TTC549 (cell line): ENCODE measurements at regions not wholly inside any gene's neighbourhood (a gene's known extent, or its start where the extent isn't known, plus 50 kb on each side); places are given as distances from the start of the nearest gene placed in this dataset.
"Not testable (repeated sequence)": the region's sequence is repeated elsewhere in the genome, so short reads cannot be mapped to it uniquely, and the experiment has no call there.

Experiments
- FAIRE-seq: peaks from 2 replicates; lab custom pipeline; 2012; peaks lifted over from hg19 to GRCh38; lab: Jason Lieb, UNC

DNA sequence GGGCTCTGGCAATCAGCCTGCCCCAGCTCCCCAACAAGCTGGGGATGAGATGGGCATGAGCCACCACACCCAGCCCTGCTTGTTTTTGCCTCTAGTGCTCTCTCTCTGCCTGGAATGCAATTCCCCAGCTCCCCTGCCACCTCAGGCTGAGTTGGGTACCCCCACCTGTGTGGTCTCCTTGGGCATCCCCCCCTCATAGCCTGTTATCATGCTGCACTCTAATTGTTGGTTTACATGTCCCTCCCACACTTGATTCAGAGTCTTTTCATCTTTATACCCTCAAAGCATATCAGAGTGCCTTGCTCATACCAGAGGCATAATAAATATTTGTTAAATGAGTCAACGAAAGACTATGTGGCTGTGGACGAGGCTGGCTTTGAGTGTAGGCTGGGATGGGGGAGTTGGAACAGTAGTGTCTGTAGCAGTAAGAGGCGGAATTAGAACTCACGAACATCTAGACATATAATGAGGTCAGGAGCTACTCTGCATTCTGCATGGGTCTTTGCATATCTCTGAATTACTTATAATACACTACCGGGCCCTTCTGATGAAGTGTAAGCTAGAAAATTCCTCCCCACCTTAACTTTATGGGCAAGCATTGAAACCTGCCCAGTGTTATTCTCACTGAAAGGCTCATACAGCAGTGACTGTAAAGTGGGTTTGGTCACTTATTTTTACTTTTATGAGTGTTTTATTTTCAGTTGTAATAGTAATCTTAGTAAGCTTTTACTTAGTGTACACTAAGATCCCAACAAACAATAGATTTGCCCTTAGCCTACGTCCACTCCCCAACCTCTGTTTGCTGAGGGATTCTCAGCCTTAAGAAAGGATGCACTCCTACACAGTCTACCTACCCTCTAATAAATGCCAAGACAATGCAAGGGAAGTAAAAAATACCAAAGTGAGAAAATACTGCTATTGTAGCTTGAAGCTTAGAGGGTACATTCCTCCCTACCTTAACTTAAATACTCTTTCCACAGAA lies 58.7 kb downstream of the EDN1 start:
- FAIRE-seq, result peak; percentile 65

DNA sequence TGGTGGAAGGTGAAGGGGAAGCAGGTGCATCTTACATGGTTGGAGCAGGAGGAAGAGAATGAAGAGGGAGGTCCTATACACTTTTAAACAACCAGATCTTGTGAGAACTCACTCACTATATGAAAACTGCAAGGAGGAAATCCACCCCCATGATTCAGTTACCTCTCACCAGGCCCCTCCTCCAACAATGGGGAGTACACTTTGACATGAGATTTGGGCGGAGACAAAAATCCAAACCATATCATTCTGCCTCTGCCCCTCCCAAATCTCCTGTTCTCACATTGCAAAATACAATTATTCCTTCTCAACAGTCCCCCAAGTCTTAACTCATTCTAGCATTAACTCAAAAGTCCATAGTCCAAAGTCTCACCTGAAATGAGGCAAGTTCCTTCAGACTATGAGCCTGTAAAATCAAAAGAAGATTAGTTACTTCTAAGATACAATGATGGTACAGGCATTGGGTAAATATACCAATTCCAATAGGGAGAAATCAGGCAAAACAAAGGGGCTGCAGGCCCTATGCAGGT lies 60.5 kb downstream of the EDN1 start:
- no peak for FAIRE-seq

DNA sequence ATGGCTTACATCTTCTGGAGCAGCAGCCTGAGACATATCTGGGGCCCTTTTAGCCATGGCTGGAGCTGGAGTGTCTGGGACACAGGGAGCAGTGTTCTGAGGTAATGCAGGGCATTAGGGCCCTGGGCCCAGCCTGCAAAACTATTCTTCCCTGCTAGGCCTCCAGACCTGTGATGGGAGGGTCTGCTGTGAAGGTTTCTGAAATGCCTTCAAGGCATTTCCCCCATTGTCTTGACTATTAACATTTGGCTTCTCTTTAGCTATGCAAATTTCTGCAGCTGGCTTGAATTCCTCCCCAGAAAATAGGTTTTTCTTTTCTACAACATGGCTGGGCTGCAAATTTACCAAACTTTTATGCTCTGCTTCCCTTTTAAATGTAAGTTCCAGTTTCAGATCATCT lies 61.5 kb downstream of the EDN1 start:
- FAIRE-seq, result no peak

DNA sequence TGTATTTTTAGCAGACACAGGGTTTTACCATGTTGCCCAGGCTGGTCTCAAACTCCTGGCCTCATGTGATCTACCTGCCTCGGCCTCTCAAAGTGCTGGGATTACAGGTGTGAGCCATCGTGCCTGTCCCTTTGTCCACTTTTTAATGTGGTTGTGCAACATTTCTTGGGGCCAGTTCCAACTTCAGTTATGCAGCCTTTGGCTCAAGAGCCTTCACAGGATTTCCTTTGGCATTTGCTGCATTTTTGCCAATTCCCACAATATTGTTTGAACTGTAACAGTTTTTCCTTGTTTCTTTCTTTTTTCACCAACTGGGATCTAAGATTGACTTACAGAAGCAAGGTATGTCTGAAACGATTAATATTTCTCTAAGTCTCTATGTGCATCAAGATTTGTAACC lies 63.6 kb downstream of the EDN1 start:
- no peak for FAIRE-seq

DNA sequence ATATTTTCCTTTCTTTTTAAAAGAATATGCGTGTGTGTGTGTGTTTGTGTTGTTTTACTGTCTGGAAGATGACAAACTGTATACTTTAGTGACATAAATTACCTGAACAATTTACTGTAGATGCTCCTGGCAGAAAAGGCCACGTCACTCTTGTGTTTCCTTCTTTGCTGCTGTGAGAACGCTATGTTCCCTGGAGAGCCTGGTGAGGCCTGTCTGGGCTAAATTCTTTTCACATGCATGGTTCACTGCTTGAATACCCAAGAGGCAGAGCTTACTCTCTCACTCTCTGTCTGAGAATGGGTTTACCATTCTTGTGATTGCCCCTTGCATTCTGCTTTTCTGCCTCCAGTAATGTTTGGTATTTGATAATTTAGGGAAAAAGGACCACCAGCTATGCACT lies 64.3 kb downstream of the EDN1 start:
- FAIRE-seq, result no peak

DNA sequence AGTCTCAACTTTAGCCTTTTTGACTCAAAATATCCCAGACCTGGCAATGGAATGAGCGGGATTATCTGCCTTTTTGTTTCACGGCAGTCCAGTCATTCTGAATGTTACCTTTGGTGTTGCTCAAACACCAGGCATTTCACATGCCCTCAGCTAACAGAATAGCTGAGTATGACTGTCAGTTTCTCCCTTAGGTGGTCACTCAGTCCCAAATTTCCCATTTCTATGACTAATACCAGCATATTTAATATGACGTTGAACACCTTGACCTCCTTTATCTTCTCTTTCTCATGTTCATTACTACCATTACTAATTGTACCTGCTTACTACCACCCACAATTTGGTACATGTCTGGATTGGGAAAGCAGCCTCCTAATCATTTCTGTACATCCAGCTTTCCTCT lies 65.2 kb downstream of the EDN1 start:
- no peak for FAIRE-seq

DNA sequence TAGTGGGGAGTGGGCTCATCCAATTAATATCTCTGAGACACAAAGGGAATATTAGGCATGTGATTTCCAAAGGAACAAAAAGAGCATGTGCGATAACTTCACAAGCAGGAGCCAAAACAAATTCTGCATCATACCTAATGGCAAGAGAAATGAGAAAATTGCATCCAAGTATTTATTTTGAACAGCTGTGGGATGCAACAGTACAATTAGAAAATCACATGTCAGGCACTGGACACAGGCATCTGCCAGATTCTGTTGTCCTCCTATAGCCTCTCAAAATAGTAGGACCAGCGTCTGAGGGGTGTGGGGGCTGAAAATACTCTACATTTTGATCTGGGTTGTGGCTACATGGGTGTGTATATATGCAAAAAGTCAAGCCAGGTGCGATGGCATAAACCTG lies 66.3 kb downstream of the EDN1 start:
- FAIRE-seq, result no peak

DNA sequence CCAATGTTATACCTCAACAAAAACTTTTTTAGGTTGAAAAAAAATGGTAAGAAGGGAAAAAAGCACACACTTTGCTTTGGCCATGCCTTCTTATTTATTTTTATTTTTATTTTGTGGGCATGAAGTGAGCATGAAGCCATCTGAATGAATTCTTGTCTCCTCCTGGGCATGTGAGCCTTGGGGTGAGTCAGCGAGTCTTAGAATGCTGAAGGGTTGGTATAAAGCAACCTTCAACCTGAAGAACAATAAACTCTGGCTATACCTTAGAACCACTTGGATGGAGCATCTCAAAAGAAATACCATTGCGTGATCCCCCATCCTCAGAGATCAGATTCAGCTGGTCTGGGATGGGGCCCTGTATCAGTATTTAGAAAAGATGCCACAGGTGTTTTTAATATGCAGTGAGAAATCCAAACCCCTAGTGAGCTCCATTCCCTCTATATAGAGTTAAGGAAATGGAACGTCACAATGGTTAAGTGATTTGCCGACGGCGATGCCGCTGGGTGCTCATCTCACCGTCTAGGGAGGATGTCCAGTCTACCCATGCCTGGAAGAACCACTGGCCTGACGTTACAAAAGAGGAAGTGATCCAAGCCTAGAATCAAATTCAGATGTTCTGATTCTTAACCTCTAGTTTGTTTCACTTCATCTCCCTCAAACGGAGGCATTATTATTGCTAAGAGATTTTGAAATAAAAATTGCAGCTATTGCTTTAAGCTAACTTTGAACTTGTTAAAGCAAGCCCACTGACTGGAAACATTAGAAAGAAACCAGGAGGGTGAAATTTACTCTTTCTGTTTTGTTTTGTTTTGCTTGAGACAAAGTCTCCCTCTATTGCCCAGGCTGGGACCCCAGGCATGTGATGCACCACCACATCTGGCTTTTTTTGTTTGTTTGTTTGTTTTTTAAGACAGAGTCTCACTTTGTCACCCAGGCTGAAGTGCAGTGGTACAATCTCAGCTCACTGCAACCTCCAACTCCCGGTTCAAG lies 67.1 kb downstream of the EDN1 start:
- no peak for FAIRE-seq

DNA sequence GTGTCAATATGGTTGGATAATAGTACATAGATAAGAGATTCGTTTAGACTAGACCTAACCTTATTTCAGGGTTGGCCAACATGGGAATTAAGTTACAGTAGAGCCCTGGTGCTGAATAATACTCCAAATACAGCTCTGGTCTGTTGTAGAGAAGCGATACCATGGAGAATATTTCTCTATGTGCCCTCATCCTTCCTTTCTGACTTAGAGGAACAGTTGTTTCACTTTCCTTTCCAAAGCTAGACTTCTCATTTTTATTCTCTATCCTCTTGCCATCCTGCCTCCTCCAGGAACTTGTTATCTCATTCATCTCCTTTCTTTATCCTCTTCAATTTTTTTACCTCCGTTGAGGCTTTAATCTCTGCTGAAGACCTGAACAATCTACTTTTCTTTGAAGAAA lies 68.9 kb downstream of the EDN1 start:
- no peak for FAIRE-seq

DNA sequence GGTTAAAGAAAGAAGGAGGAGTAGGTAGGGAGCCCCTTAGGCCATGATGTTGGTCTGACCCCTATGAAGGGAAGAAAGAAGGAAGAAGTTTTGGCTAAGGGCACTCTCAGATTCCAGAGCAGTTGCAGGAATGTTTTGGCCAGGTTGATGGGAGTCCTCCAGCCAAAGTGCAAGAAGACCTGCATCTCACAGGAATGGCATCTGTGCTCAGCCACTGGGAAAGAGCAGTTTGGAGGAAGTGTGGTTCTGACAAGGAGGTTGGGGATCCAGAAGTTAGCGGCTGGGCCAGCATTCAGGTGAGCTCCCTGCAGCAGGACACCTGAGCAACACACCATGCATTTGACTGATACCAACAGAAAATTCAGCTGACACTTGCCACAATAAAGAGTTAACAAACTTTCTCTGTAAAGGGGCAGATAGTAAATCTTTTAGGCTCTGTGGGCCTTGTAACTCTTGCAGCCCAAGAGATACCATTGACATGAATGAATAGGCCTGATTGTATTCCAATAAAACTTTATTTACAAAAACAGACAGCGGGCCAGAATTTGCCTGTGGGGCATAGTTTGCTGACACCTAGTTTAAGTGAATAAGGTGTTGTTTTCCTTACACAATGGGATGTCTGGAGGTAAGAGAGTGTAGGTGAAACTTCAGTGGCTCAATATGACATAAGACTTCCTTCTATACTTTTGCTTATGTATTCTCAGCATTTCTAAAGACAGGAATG lies 71.0 kb downstream of the EDN1 start:
- no peak for FAIRE-seq

DNA sequence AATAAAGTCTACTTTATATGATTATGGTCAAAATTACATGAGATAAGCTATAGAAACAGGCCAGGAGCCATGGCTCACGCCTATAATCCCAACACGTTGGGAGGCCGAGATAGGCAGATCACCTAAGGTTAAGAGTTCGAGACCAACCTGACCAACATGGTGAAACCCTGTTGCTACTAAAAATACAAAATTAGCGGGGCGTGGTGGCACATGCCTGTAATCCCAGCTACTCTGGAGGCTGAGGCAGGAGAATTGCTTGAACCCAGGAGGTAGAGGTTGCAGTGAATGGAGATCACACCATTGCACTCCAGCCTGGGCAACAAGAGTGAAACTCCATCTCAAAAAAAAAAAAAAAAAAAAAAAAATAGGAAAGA lies 73.1 kb downstream of the EDN1 start:
- FAIRE-seq, result not testable (repeated sequence)

DNA sequence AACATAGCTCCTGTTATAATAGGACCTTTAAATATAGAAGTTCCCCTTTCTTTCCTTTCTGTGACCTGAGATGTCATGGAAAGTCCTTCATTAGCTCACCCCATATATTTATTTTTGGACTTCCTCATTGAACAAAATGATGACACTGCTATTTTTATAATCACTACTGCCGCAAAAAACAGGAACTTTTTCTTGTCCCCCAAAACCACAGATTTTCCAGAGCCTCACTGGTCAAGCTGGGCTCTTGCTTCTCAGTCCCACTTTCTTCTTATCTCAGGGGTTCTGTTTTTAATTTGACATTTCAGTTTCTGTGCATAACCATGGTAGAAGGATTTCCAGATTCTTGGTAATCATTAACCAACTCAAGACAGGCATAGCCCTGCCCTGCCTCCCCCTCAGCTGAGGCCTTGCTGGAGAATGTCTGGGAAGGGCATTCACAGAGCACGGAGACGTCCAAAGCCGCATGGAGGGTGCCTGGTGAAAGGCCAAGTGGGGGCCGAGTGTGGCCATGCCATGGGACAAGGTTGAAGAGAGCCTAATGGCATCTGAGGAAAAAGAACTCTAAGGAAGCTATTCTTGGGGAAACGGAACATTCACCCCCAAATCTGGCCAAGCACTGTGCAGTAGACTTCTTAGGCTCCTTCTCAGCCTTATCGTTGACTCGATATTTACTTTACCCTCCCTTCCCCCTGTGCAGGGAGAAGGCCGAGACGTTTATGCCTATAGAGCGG lies 73.7 kb downstream of the EDN1 start:
- no peak for FAIRE-seq

DNA sequence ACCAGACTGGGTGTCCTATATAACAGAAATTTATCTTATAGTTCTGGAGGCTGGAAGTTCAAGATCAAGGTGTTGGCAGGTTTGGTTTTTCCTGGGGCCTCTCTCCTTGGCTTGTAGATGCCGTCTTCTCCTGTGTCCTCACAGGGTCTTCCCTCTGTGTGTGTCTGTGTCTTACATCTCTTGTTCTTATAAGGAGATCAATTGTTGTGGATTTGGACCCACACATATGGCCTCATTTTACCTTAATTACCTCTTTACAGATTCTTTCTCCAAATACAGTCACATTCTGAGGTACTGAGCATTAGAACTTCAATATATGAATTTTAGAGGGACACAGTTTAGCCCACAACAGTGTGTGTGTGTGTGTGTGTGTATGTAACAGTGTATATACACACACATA lies 74.5 kb downstream of the EDN1 start:
- no peak for FAIRE-seq

DNA sequence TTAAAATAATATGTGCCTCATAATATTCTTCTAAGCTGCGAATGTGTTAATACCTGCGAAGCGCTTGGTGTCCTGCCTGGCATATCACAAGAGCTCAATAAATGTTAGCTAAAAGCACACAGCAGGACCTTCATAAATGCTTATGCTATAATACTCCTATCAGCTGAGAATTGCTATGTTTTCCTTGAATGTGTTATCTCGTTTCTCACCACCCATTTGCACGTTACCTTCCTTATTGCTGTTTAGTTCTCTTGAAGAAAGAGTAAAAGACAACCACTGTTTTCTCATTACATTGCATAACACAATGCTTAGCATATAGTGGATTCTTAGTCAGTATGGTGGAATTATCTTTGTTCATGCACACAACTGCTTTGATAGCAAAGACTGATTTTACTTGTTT lies 76.6 kb downstream of the EDN1 start:
- FAIRE-seq, result no peak

DNA sequence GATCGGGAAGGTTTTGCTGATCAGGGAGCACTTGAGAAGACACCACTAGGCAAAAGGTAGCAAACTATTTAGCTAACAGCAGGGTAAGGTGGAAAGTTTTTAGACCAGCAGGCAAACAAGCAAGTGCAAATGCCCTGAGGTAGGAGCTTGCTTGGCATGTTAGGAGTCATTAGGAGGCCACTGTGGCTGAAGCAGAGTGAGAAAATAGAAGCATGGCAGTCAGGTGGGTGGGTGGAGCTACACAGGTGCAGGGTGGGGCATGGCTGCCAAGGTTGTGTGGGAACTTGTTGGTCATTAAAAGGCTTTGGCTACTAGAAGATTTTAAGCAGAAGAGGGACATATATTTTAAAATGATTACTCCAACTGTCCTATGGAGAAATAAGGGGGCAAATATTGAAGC lies 77.3 kb downstream of the EDN1 start:
- no peak for FAIRE-seq

DNA sequence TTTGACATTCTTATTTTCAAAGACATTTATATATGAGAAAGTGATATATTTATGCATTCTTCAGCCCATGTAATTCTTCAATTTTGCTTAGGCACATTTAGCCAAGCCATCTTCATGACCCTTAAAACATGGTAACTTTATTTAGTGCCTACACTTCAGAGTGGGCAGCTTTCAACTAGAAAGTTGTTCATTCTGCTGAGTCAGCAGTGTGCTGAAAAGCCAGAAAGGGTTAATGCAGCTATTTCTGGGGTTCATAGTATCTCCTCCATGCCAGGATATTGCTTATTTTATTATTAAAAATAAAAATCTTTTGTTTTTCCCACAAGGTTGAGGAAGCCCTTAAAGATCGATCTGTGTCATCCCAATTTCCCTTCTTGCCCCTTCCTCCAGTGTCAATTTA lies 79.2 kb downstream of the EDN1 start:
- FAIRE-seq, result no peak

DNA sequence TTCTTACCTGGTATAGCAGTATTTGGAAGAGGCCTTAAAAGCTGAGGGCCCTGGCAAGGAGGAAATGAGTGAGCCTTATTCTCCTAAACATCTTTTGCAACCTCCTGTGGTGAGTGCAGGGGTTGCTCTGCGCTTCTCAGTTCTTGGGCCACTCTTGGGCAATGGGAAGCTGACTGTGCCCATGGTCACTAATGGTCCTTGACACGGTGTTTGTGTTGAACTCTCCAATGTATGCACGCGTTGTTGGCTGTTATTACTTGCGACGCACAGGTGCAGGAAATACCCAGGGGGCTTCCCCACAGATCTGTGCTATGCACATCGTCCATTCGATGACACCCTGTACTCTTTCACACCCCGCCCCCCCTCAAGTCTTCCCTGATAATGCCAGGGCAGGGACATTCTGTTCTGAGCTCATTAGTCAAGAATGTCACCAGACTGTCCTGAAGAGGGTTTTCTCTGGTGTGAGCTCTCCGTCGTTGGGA lies 79.7 kb downstream of the EDN1 start:
- no peak for FAIRE-seq

DNA sequence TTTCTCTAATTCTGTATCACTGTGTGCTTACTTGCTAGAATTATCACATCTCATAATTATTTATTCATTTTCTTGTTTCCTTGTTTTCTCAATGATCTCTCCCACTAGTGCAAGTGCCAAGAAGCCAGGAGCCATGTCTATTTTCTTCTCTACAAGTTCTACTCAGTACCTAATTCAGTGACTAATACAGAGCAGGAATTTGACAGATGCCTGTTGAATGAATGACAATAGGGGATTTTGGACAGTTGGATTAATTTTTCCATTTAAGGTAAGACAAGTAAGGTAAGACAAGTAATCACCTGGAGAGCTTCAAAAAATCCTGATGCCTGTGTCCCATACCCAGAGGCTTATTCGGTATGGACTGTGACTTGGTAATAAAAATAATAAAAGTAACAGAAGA lies 81.0 kb downstream of the EDN1 start:
- FAIRE-seq, result no peak

DNA sequence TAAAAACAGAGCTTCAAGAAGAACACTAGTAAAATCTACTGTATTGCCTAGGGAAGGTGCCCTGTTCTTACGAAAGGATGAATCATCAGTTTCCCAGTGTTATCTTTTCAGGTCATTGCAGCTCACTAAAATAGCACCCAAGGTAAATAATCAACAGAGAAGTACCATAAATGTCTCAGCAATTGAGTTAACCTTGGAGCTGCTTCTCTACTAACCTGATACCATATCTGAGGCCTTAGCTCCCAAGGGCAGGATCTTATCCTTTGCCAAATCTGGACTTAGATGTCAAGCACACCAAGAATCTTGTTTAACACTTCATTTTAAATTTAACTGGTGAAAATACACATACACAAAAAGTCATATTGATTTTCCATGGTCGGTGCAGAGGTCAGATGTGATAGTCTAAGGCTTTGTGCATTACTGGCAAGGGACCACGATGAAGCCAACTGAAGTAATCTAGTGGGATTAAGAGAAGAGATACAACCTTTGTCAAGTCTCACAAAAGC lies 81.5 kb downstream of the EDN1 start:
- FAIRE-seq, result no peak

DNA sequence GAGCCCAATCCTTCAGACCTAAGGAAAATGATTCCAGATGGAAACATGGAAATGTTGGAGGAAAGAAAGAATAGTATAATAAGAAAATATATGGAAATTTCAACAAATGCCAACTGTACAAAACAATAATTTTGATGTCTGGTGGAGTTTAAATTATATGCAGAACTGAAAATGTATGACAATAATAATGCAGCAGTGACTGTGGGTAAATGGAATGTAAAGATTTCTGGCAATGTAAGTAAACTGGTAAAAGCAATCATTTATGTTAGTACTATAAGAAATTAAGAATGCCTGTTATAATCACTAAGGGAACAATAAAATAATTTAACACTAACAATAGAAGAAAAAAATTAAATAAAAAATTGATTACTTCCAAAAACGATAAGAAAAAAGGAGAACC lies 89.0 kb downstream of the EDN1 start:
- FAIRE-seq, result peak; percentile 15

DNA sequence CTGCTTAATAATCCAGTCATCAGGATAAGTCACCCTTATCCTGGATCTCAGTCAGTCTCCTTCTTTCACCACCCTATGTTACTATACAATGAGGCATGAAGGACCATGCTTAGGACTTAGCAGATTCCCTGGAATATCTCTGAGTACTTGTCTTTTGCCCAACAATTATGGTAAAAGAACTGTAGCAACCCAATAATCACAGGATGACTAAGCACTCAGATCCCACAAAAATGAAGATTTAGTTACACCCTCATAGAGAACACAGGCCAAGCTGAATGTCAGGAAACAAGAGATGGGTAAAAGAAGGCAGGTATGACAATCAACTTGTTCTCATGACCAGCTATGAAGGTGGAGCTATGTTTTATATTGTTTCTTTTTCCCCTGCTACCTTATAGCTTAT lies 91.4 kb downstream of the EDN1 start:
- FAIRE-seq, result no peak
